Suppressor macrophage treated with lipopolysaccharide for 1 hour (primary cell): ENCODE measurements at regions not wholly inside any gene's neighbourhood (a gene's known extent, or its start where the extent isn't known, plus 50 kb on each side); places are given as distances from the start of the nearest gene placed in this dataset.
"Not testable (repeated sequence)": the region's sequence is repeated elsewhere in the genome, so short reads cannot be mapped to it uniquely, and the experiment has no call there.

Experiments
- DNase-seq, 3 donors: peaks; one replicate each; pipeline ENCODE4 v3.0.0-alpha.2; 2020 to 2022

GRCh38 chr2:116517936-116518335 is 1296.6 kb upstream of the DDX18 start:
- no peak for DNase-seq

GRCh38 chr2:116537811-116538210 is 1276.7 kb upstream of the DDX18 start:
- no peak for DNase-seq

GRCh38 chr2:116545286-116546068 is 1269.0 kb upstream of the DDX18 start:
- no peak for DNase-seq

- not testable (repeated sequence) for DNase-seq
These were observed 1261.6 kb upstream of the DDX18 start for GRCh38 chr2:116552738-116553419.

- no peak for DNase-seq
These were observed 1234.3 kb upstream of the DDX18 start for GRCh38 chr2:116580209-116580608.

- DNase-seq: no peak
These were observed 1231.6 kb upstream of the DDX18 start for GRCh38 chr2:116582850-116583249.

GRCh38 chr2:116585669-116586327 is 1228.7 kb upstream of the DDX18 start:
- DNase-seq: no peak

- DNase-seq: no peak
These were observed 1228.2 kb upstream of the DDX18 start for GRCh38 chr2:116586328-116586689.
